ENCODE measurements at regions not wholly inside any gene's neighbourhood (a gene's known extent, or its start where the extent isn't known, plus 50 kb on each side); places are given as distances from the start of the nearest gene placed in this dataset.
A peak's percentile ranks its signal among the peaks of the same experiment; 100 is the strongest.

- H3K4me1 ChIP-seq (ENCODE audit: insufficient read depth, low read length, poor library complexity, severe bottlenecking) = no peaks in the 10 kb centered on the region
- no peaks in the 10 kb centered on the region; the same call in 1 of the 2 replicates for H3K9me3 ChIP-seq (ENCODE audit: low read length)
- ChIA-PET CTCF (ENCODE audit: unreplicated experiment) (no interaction called here), POLR2A (no interaction called here)
- no peak overlapping the region for H3K4me2 ChIP-seq (ENCODE audit: low read length)
- no peaks in the 10 kb centered on the region for H3K9me2 ChIP-seq (ENCODE audit: insufficient read depth, low read length)
- no TSS peak for BruUV-seq (replicated peaks)
- H3K79me2 ChIP-seq (ENCODE audit: insufficient read depth, low read depth, low read length) = no peaks in the 10 kb centered on the region
- no peak for DNase-seq (ENCODE audit: low spot score)
- H2AFZ ChIP-seq (ENCODE audit: low read length) = 0 out of 2 replicates have a peak overlapping the region, but pooled peaks have one; percentile 22
- intact Hi-C loops (cut with micrococcal nuclease; ENCODE audit: unreplicated experiment) = no loop called here
- no peak overlapping the region for H3K27ac ChIP-seq (ENCODE audit: low read depth, low read length, poor library complexity, severe bottlenecking)
- H4K20me1 ChIP-seq (ENCODE audit: insufficient read depth, low read length) = no peaks in the 10 kb centered on the region
- TF ChIP-seq CTCF (conservative IDR thresholded peaks at IDR 0.05; ENCODE audit: low read length) = no peak
- no peaks in the 10 kb centered on the region for H3K36me3 ChIP-seq (ENCODE audit: insufficient read depth, low read length)
- no peak overlapping the region for H3K4me3 ChIP-seq (ENCODE audit: low read depth, low read length, poor library complexity, severe bottlenecking)
Measured at GRCh38 chr1:79847700-79848099, 841.2 kb upstream of the ADGRL4 start.

- no peak for TF ChIP-seq CTCF (conservative IDR thresholded peaks at IDR 0.05; ENCODE audit: low read length)
- TF ChIP-seq EZH2phosphoT487 (IDR thresholded peaks at IDR 0.05; ENCODE audit: borderline replicate concordance, low read depth, low read length) = no peak
- POLR2A ChIA-PET = interaction anchor here (0.6 to 0.7 kb wide), 2 partner anchors 12 to 312 kb away, joined by 3 read pairs; no protein-coding TSS in a partner anchor
- CTCF ChIA-PET (ENCODE audit: unreplicated experiment) = no interaction called here
- no peaks in the 10 kb centered on the region for H3K36me3 ChIP-seq (ENCODE audit: insufficient read depth, low read length)
- no peaks in the 10 kb centered on the region for H3K79me2 ChIP-seq (ENCODE audit: insufficient read depth, low read depth, low read length)
- no peaks in the 10 kb centered on the region for H3K4me1 ChIP-seq (ENCODE audit: insufficient read depth, low read length, poor library complexity, severe bottlenecking)
- H3K4me2 ChIP-seq (ENCODE audit: low read length) = no peak overlapping the region
- no peaks in the 10 kb centered on the region; the same call in 1 of the 2 replicates for H3K9me3 ChIP-seq (ENCODE audit: low read length)
- H2AFZ ChIP-seq (ENCODE audit: low read length) = 0 out of 2 replicates have a peak overlapping the region, but pooled peaks have one; percentile 24
- no peak overlapping the region for H3K4me3 ChIP-seq (ENCODE audit: low read depth, low read length, poor library complexity, severe bottlenecking)
- DNase-seq (ENCODE audit: low spot score) = no peak
- no peak overlapping the region for H3K27ac ChIP-seq (ENCODE audit: low read depth, low read length, poor library complexity, severe bottlenecking)
- intact Hi-C loops (cut with micrococcal nuclease; ENCODE audit: unreplicated experiment) = no loop called here
- H4K20me1 ChIP-seq (ENCODE audit: insufficient read depth, low read length) = no peaks in the 10 kb centered on the region
- no TSS peak for BruUV-seq (replicated peaks)
- H3K9me2 ChIP-seq (ENCODE audit: insufficient read depth, low read length) = no peaks in the 10 kb centered on the region
Measured at GRCh38 chr1:79845936-79846335, 839.4 kb upstream of the ADGRL4 start.

GRCh38 chr1:79842811-79843210 is 836.3 kb upstream of the ADGRL4 start:
- DNase-seq (ENCODE audit: low spot score) = no peak
- TF ChIP-seq EZH2phosphoT487 (IDR thresholded peaks at IDR 0.05; ENCODE audit: borderline replicate concordance, low read depth, low read length) (no peak), CTCF (conservative IDR thresholded peaks at IDR 0.05; ENCODE audit: low read length) (no peak)
- H3K4me1 ChIP-seq (ENCODE audit: insufficient read depth, low read length, poor library complexity, severe bottlenecking) = no peaks in the 10 kb centered on the region
- H3K9me3 ChIP-seq (ENCODE audit: low read length) = no peaks in the 10 kb centered on the region; the same call in 1 of the 2 replicates
- H3K4me2 ChIP-seq (ENCODE audit: low read length) = no peak overlapping the region
- intact Hi-C loops (cut with micrococcal nuclease; ENCODE audit: unreplicated experiment) = no loop called here
- ChIA-PET CTCF (ENCODE audit: unreplicated experiment) (no interaction called here), POLR2A (no interaction called here)
- no peak overlapping the region for H3K27ac ChIP-seq (ENCODE audit: low read depth, low read length, poor library complexity, severe bottlenecking)
- H3K79me2 ChIP-seq (ENCODE audit: insufficient read depth, low read depth, low read length) = no peaks in the 10 kb centered on the region
- no peak overlapping the region for H3K4me3 ChIP-seq (ENCODE audit: low read depth, low read length, poor library complexity, severe bottlenecking)
- H4K20me1 ChIP-seq (ENCODE audit: insufficient read depth, low read length) = no peaks in the 10 kb centered on the region
- H3K36me3 ChIP-seq (ENCODE audit: insufficient read depth, low read length) = no peaks in the 10 kb centered on the region
- no peak overlapping the region for H2AFZ ChIP-seq (ENCODE audit: low read length)
- no peaks in the 10 kb centered on the region for H3K9me2 ChIP-seq (ENCODE audit: insufficient read depth, low read length)
- BruUV-seq (replicated peaks) = no TSS peak
